T-cell (primary cell): ENCODE measurements at regions not wholly inside any gene's neighbourhood (a gene's known extent, or its start where the extent isn't known, plus 50 kb on each side); places are given as distances from the start of the nearest gene placed in this dataset.
"Not testable (repeated sequence)": the region's sequence is repeated elsewhere in the genome, so short reads cannot be mapped to it uniquely, and the experiment has no call there.

Experiments used
- ATAC-seq, 4 experiments: fragments of 200-7000 bp in 3 of 4; fragments of 150-1000 bp in 1 of 4; cut with Tn5 transposase; replicated peaks in 1 of 4; 1 replicate in 3 of 4; 2 replicates in 1 of 4; pipeline ENCODE4 v1.10.0; 2021; ENCODE audit warnings: moderate library complexity in 3 of 4, mild to moderate bottlenecking in 2 of 4, moderate number of reproducible peaks in 1 of 4
- CTCF ChIA-PET, 2 donors: fragments of 300-600 bp; sonication (Branson Sonifier 250); formaldehyde crosslinking; loops; one replicate each; lab custom pipeline; 2022; ENCODE audit warnings: antibody characterized with exemption in 2 of 2; lab: Charles Lee
- POLR2A ChIA-PET, 2 donors: fragments of 300-600 bp; sonication (Branson Sonifier 250); formaldehyde crosslinking; loops; one replicate each; lab custom pipeline; 2022; ENCODE audit warnings: antibody characterized with exemption in 2 of 2; lab: Charles Lee
- DNase-seq, 35 experiments: peaks; one replicate each; pipeline versions ENCODE4 v3.0.0 to v3.0.0-alpha.2; 2013 to 2023
- H3K27ac ChIP-seq: one replicate; pipeline ENCODE4 v1.5.1; 2013; ENCODE audit warnings: low read length
- H3K27me3 ChIP-seq, 2 experiments: replicated peaks in 1 of 2; 1 replicate in 1 of 2; 2 replicates in 1 of 2; pipeline versions ENCODE4 v1.6.1 to v1.7.0; 2013; ENCODE audit warnings: low read length in 1 of 2, mixed read lengths in 1 of 2; ENCODE audit not compliant: control insufficient read depth in 2 of 2, insufficient read depth in 2 of 2; ENCODE audit errors: extremely low read depth in 1 of 2
- H3K36me3 ChIP-seq, 2 donors: 1 replicate in 1 of 2; 2 replicates in 1 of 2; pipeline versions ENCODE4 v1.6.1 to v1.7.0; 2013; ENCODE audit warnings: low read length in 1 of 2; ENCODE audit not compliant: control insufficient read depth in 2 of 2, insufficient read depth in 1 of 2; ENCODE audit errors: extremely low read depth in 1 of 2
- H3K4me1 ChIP-seq, 2 experiments: 1 replicate in 1 of 2; 2 replicates in 1 of 2; pipeline versions ENCODE4 v1.6.1 to v1.7.0; 2013; ENCODE audit warnings: low read length in 2 of 2, mixed read lengths in 1 of 2; ENCODE audit not compliant: insufficient read depth in 2 of 2, control insufficient read depth in 1 of 2; ENCODE audit errors: extremely low read depth in 1 of 2
- H3K4me3 ChIP-seq, 2 donors: 1 replicate in 1 of 2; 2 replicates in 1 of 2; pipeline versions ENCODE4 v1.5.1 to v1.7.0; 2013; ENCODE audit warnings: mild to moderate bottlenecking in 2 of 2, low read length in 1 of 2, moderate library complexity in 1 of 2; ENCODE audit not compliant: control insufficient read depth in 1 of 2; ENCODE audit errors: extremely low read depth in 1 of 2
- H3K9me3 ChIP-seq: 2 replicates; pipeline ENCODE4 v1.7.0; 2013
- H3K27ac Mint-ChIP-seq, 2 donors: one replicate each; pipeline ENCODE4 v1.8.0; 2020 to 2021; ENCODE audit warnings: mild to moderate bottlenecking in 2 of 2, mixed read lengths in 2 of 2
- H3K27me3 Mint-ChIP-seq, 2 donors: one replicate each; pipeline ENCODE4 v1.8.0; 2021 to 2022; ENCODE audit warnings: mixed read lengths in 2 of 2
- H3K36me3 Mint-ChIP-seq: one replicate; pipeline ENCODE4 v1.8.0; 2021; ENCODE audit warnings: mixed read lengths
- H3K4me1 Mint-ChIP-seq, 3 donors: one replicate each; pipeline ENCODE4 v1.8.0; 2020 to 2022; ENCODE audit warnings: mixed read lengths in 3 of 3, mild to moderate bottlenecking in 1 of 3
- H3K4me3 Mint-ChIP-seq, 3 donors: one replicate each; pipeline ENCODE4 v1.8.0; 2020 to 2022; ENCODE audit warnings: mild to moderate bottlenecking in 3 of 3, mixed read lengths in 3 of 3, moderate library complexity in 3 of 3
- H3K9me3 Mint-ChIP-seq, 3 donors: one replicate each; pipeline ENCODE4 v1.8.0; 2020 to 2022; ENCODE audit warnings: mixed read lengths in 3 of 3
- WGBS: methylation state at CpG from one replicate; pipeline ENCODE4 v1.1.5; 2013; ENCODE audit warnings: missing lambda C conversion rate; ENCODE audit not compliant: insufficient coverage; 5-methylcytosine and 5-hydroxymethylcytosine counted together

GRCh38 chrX:38963244-38963643, 162.0 kb downstream of the MID1IP1 start:
- CTCF ChIA-PET, H3K27me3 ChIP-seq, H3K36me3 ChIP-seq, H3K36me3 Mint-ChIP-seq, H3K4me3 Mint-ChIP-seq, POLR2A ChIA-PET, H3K27ac ChIP-seq, H3K4me3 ChIP-seq, H3K4me1 Mint-ChIP-seq, ATAC-seq, H3K9me3 Mint-ChIP-seq, H3K9me3 ChIP-seq, DNase-seq, H3K27ac Mint-ChIP-seq, H3K4me1 ChIP-seq: not testable (repeated sequence)
- H3K27me3 Mint-ChIP-seq = peaks cover 0 to 13% of the 10 kb centered on the region in 2 donors
- WGBS = 100% methylated on average over 1 of the region's 3 CpGs

- peaks cover 0 to 3% of the 10 kb centered on the region in 2 experiments for H3K27me3 ChIP-seq
- Mint-ChIP-seq H3K36me3 (no peaks in the 10 kb centered on the region), H3K4me1 (no peaks in the 10 kb centered on the region), H3K4me3 (no peak overlapping the region), H3K9me3 (peaks cover 3 to 5% (median 5%) of the 10 kb centered on the region in 3 donors), H3K27me3 (peaks cover 0 to 15% of the 10 kb centered on the region in 2 donors), H3K27ac (no peak overlapping the region)
- no peak overlapping the region for H3K4me3 ChIP-seq
- DNase-seq (no peak), ATAC-seq (no peak)
- H3K27ac ChIP-seq = no peak overlapping the region
- WGBS = no CpG with 5 or more reads among the region's 6 CpGs
- no peaks in the 10 kb centered on the region for H3K9me3 ChIP-seq
- no peaks in the 10 kb centered on the region for H3K4me1 ChIP-seq
- ChIA-PET POLR2A (no interaction called here), CTCF (no interaction called here)
- H3K36me3 ChIP-seq = no peaks in the 10 kb centered on the region
These were observed 164.6 kb downstream of the MID1IP1 start for GRCh38 chrX:38965888-38966287.

DNA sequence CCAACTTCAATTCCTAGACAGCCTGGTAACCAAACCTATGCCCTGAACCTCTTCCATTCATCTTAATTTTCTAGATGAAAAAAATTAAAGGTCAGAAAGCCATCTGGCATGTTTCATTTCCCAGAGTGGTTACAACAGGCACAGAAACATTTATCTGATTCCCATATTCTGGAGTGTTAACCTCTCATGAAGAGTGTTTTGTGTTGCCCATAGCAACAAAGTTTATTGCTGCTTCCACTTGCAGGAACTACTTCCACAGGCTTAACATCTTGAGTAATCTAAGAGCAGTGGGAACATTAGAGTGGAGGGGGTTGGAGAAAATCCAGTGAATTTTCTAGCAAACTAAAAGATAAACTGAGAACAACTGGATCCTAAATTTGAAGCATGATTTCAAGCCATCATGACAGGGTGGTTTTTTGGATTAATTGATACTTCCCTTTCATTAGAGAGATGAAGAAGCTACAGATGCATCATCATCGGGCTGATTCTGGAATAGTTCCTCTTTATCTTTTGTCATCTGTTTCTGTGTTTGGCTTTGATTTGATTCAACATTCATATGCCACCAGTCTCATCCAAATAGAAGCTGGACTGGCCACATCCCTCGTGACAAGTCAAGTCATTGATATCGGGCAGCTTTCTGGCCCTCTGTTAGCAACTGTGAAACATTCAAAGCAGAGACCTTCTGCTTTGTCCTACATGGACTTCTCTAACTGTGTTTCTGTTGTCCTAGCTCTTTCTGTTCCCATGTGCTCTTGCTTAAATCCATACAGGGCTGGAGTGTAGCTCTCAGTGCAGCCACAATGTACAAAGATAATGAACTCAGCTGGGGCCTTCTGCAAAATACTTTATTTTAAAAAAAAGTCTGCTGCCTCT, 167.3 kb downstream of the MID1IP1 start:
- no peak overlapping the region for H3K4me3 ChIP-seq
- H3K4me3 Mint-ChIP-seq = no peak overlapping the region
- POLR2A ChIA-PET = no interaction called here
- no peaks in the 10 kb centered on the region for H3K4me1 Mint-ChIP-seq
- H3K36me3 ChIP-seq = no peaks in the 10 kb centered on the region
- peaks cover 0 to 5% (median 3%) of the 10 kb centered on the region in 3 donors for H3K9me3 Mint-ChIP-seq
- CTCF ChIA-PET = interaction anchor here in 1 of 2 donors (0.5 kb wide), 1 partner anchor 378 kb away, joined by 4 read pairs; no protein-coding TSS in a partner anchor
- no peaks in the 10 kb centered on the region for H3K27me3 ChIP-seq
- DNase-seq = no peak
- peaks cover 0 to 17% of the 10 kb centered on the region in 2 donors for H3K27me3 Mint-ChIP-seq
- no peaks in the 10 kb centered on the region for H3K4me1 ChIP-seq
- no peak overlapping the region for H3K27ac ChIP-seq
- no peak overlapping the region for H3K27ac Mint-ChIP-seq
- WGBS = no CpG with 5 or more reads among the region's 3 CpGs
- no peak for ATAC-seq
- no peaks in the 10 kb centered on the region for H3K36me3 Mint-ChIP-seq
- no peaks in the 10 kb centered on the region for H3K9me3 ChIP-seq

DNA sequence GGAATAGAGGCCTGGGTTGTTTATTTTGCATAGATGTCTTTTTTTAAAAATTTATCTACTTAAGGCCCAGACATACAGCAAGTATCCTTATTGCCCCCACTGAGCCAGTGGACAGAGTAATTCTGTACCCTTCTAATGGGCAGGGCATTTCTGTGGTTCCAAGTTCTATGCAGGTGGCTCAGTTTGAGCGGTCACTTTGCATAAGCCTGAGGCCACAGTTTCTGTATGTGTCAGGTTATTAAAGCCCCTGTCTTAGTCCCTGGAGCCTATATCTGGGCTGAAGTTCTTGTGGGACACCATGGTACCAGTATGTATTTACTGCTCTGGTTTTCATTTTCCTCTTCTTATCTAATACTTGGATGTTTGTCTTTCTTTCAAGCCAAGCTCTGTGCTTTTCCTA, 168.8 kb downstream of the MID1IP1 start:
- CTCF ChIA-PET = no interaction called here
- no peak for DNase-seq
- Histone ChIP-seq H3K36me3 (no peaks in the 10 kb centered on the region), H3K4me1 (no peaks in the 10 kb centered on the region), H3K27me3 (no peaks in the 10 kb centered on the region), H3K4me3 (no peak overlapping the region), H3K27ac (no peak overlapping the region), H3K9me3 (no peaks in the 10 kb centered on the region)
- no peaks in the 10 kb centered on the region for H3K4me1 Mint-ChIP-seq
- 100% methylated on average over 1 of the region's 1 CpG for WGBS
- ATAC-seq = no peak
- H3K27ac Mint-ChIP-seq = no peak overlapping the region
- H3K4me3 Mint-ChIP-seq = no peak overlapping the region
- no peaks in the 10 kb centered on the region for H3K9me3 Mint-ChIP-seq
- POLR2A ChIA-PET = no interaction called here
- H3K36me3 Mint-ChIP-seq = no peaks in the 10 kb centered on the region
- H3K27me3 Mint-ChIP-seq = peaks cover 0 to 11% of the 10 kb centered on the region in 2 donors

GRCh38 chrX:38970845-38971244, 169.6 kb downstream of the MID1IP1 start:
- H3K27ac ChIP-seq = no peak overlapping the region
- ATAC-seq (no peak), DNase-seq (no peak)
- Mint-ChIP-seq H3K27me3 (peaks cover 0 to 13% of the 10 kb centered on the region in 2 donors), H3K9me3 (no peaks in the 10 kb centered on the region), H3K27ac (no peak overlapping the region), H3K4me1 (no peaks in the 10 kb centered on the region), H3K36me3 (no peaks in the 10 kb centered on the region), H3K4me3 (no peak overlapping the region)
- 50% methylated on average over 2 of the region's 3 CpGs for WGBS
- H3K9me3 ChIP-seq = no peaks in the 10 kb centered on the region
- no peaks in the 10 kb centered on the region for H3K4me1 ChIP-seq
- no peaks in the 10 kb centered on the region for H3K27me3 ChIP-seq
- no peak overlapping the region for H3K4me3 ChIP-seq
- ChIA-PET POLR2A (no interaction called here), CTCF (no interaction called here)
- H3K36me3 ChIP-seq = no peaks in the 10 kb centered on the region

DNA sequence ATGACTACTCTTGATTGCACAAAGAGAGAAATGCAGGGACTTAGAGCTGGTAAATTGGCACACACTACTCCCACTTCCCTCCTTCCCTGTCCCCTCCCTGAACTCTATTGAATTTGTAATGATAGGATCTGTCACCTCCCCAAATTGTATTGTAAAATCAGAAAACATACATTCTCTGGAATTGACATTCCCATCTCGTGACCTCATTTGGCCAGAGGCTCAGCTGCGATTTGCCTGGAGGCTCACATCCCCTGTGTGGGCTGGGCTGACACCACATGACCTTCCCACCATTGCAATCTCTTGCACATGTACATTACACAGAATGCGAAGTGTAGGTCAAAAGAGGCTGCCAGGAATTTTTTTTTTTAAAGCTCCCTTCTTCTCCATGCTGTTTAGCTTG, 172.1 kb downstream of the MID1IP1 start:
- DNase-seq (no peak), ATAC-seq (no peak)
- Mint-ChIP-seq H3K27ac (no peak overlapping the region), H3K9me3 (no peaks in the 10 kb centered on the region), H3K27me3 (peaks cover 0 to 11% of the 10 kb centered on the region in 2 donors), H3K4me3 (no peak overlapping the region), H3K4me1 (no peaks in the 10 kb centered on the region), H3K36me3 (no peaks in the 10 kb centered on the region)
- CTCF ChIA-PET = no interaction called here
- no peaks in the 10 kb centered on the region for H3K4me1 ChIP-seq
- WGBS = 79% methylated on average over 2 of the region's 3 CpGs
- no peaks in the 10 kb centered on the region for H3K9me3 ChIP-seq
- H3K4me3 ChIP-seq = no peak overlapping the region
- POLR2A ChIA-PET = interaction anchor here in 1 of 2 donors (0.6 kb wide), 1 partner anchor 358 kb away, joined by 4 read pairs; no protein-coding TSS in a partner anchor
- H3K27ac ChIP-seq = no peak overlapping the region
- no peaks in the 10 kb centered on the region for H3K36me3 ChIP-seq
- no peaks in the 10 kb centered on the region for H3K27me3 ChIP-seq
